H1 (cell line): ENCODE measurements at regions not wholly inside any gene's neighbourhood (a gene's known extent, or its start where the extent isn't known, plus 50 kb on each side); places are given as distances from the start of the nearest gene placed in this dataset.

Experiments used
- CTCF ChIA-PET: fragments of 300-600 bp; sonication (Branson Sonifier 250); formaldehyde crosslinking; loops from one replicate; lab custom pipeline; 2021; ENCODE audit not compliant: partially characterized antibody; lab: Charles Lee
- POLR2A ChIA-PET: fragments of 300-600 bp; sonication (Branson Sonifier 250); formaldehyde crosslinking; loops from one replicate; lab custom pipeline; 2021; ENCODE audit warnings: inconsistent platforms; ENCODE audit not compliant: partially characterized antibody; lab: Charles Lee
- DNase-seq, 2 experiments: peaks; one replicate each; pipeline versions ENCODE4 v3.0.0 to v3.0.0-alpha.2; 2010 to 2022; ENCODE audit warnings: low spot score in 2 of 2, low read depth in 1 of 2, mixed read lengths in 1 of 2
- FAIRE-seq: peaks from 2 replicates; lab custom pipeline; 2011; peaks lifted over from hg19 to GRCh38; lab: Jason Lieb, UNC
- H2AFZ ChIP-seq: 2 replicates; pipeline ENCODE4 v1.8.1; 2012; ENCODE audit warnings: low read length, inconsistent platforms
- H2AK5ac ChIP-seq: 2 replicates; pipeline ENCODE4 v1.6.1; 2013; ENCODE audit warnings: low read depth, low read length
- H2BK120ac ChIP-seq: replicated peaks from 2 replicates; pipeline ENCODE3; 2013; ENCODE audit warnings: low read depth, low read length, inconsistent platforms
- H2BK12ac ChIP-seq: 2 replicates; pipeline ENCODE4 v1.6.1; 2013; ENCODE audit warnings: low read depth, low read length
- H2BK15ac ChIP-seq: 2 replicates; pipeline ENCODE4 v1.6.1; 2013; ENCODE audit warnings: low read length
- H2BK20ac ChIP-seq: 2 replicates; pipeline ENCODE4 v1.6.1; 2013; ENCODE audit warnings: low read length
- H2BK5ac ChIP-seq: 2 replicates; pipeline ENCODE4 v1.6.1; 2013; ENCODE audit warnings: low read depth, low read length
- H3K14ac ChIP-seq: 2 replicates; pipeline ENCODE4 v1.6.1; 2013; ENCODE audit warnings: inconsistent platforms; ENCODE audit not compliant: insufficient read length
- H3K18ac ChIP-seq: 2 replicates; pipeline ENCODE4 v1.6.1; 2013; ENCODE audit warnings: low read length; ENCODE audit errors: extremely low read depth
- H3K23ac ChIP-seq: 2 replicates; pipeline ENCODE4 v1.6.1; 2013; ENCODE audit warnings: inconsistent platforms; ENCODE audit not compliant: insufficient read length
- H3K23me2 ChIP-seq: 2 replicates; pipeline ENCODE4 v1.6.1; 2013; ENCODE audit warnings: low read depth, low read length
- H3K27ac ChIP-seq: 2 replicates; pipeline ENCODE4 v1.6.1; 2011; ENCODE audit warnings: low read depth, low read length, inconsistent platforms
- H3K27me3 ChIP-seq, 4 experiments: replicated peaks in 1 of 4; 1 replicate in 1 of 4; 2 replicates in 3 of 4; pipeline versions ENCODE4 v1.6.1 to v1.8.1; 2011 to 2013; ENCODE audit warnings: low read length in 3 of 4, mild to moderate bottlenecking in 3 of 4, inconsistent platforms in 2 of 4, mixed read lengths in 2 of 4, moderate library complexity in 1 of 4; ENCODE audit not compliant: control insufficient read depth in 3 of 4, insufficient read depth in 3 of 4; ENCODE audit errors: extremely low read depth in 1 of 4
- H3K36me3 ChIP-seq, 4 experiments: 2 replicates each; pipeline versions ENCODE4 v1.6.1 to v1.8.1; 2011 to 2013; ENCODE audit warnings: mild to moderate bottlenecking in 4 of 4, low read length in 3 of 4, moderate library complexity in 2 of 4, control low read depth in 1 of 4, inconsistent platforms in 1 of 4; ENCODE audit not compliant: insufficient read depth in 4 of 4, control insufficient read depth in 2 of 4
- H3K4ac ChIP-seq: replicated peaks from 2 replicates; pipeline ENCODE3; 2013; ENCODE audit warnings: low read length, low read depth, mixed read lengths, inconsistent platforms; ENCODE audit not compliant: insufficient read length
- H3K4me1 ChIP-seq, 4 experiments: replicated peaks in 1 of 4; 1 replicate in 1 of 4; 2 replicates in 3 of 4; pipeline versions ENCODE4 v1.6.1 to v1.8.1; 2011 to 2013; ENCODE audit warnings: low read length in 3 of 4, inconsistent platforms in 2 of 4, mixed read lengths in 1 of 4; ENCODE audit not compliant: insufficient read depth in 4 of 4, control insufficient read depth in 3 of 4
- H3K4me2 ChIP-seq, 2 experiments: 2 replicates each; pipeline versions ENCODE4 v1.6.1 to v1.8.1; 2011 to 2013; ENCODE audit warnings: low read depth in 2 of 2, low read length in 2 of 2, control low read depth in 1 of 2, inconsistent platforms in 1 of 2, mild to moderate bottlenecking in 1 of 2; ENCODE audit not compliant: insufficient read depth in 1 of 2
- H3K4me3 ChIP-seq, 4 experiments: fragments of 200-600, 300-600 bp in 1 of 4; sonication (generic), shearing (Covaris generic), sonication (Bioruptor Twin) in 1 of 4; 2 replicates each; pipeline versions ENCODE4 v1.5.1 to v1.8.1; 2011 to 2016; ENCODE audit warnings: low read length in 4 of 4, low read depth in 3 of 4, control low read depth in 2 of 4, inconsistent platforms in 2 of 4, mild to moderate bottlenecking in 2 of 4, mixed read lengths in 1 of 4, moderate library complexity in 1 of 4; ENCODE audit not compliant: insufficient read depth in 2 of 4; ENCODE audit errors: extremely low read depth in 1 of 4
- H3K56ac ChIP-seq: replicated peaks from 2 replicates; pipeline ENCODE3; 2013; ENCODE audit warnings: low read depth, mild to moderate bottlenecking, mixed read lengths, low read length, inconsistent platforms; ENCODE audit not compliant: insufficient read length
- H3K79me1 ChIP-seq: 2 replicates; pipeline ENCODE4 v1.6.1; 2013; ENCODE audit warnings: low read depth, low read length, control low read depth
- H3K79me2 ChIP-seq, 2 experiments: 2 replicates each; pipeline versions ENCODE4 v1.6.1 to v1.8.1; 2012 to 2013; ENCODE audit warnings: low read length in 2 of 2, mild to moderate bottlenecking in 2 of 2, inconsistent platforms in 1 of 2; ENCODE audit not compliant: insufficient read depth in 2 of 2, control insufficient read depth in 1 of 2
- H3K9ac ChIP-seq, 4 experiments: replicated peaks in 1 of 4; 1 replicate in 1 of 4; 2 replicates in 3 of 4; pipeline versions ENCODE4 v1.6.1 to v1.8.1; 2011 to 2013; ENCODE audit warnings: low read depth in 3 of 4, low read length in 3 of 4, control low read depth in 2 of 4, mild to moderate bottlenecking in 2 of 4, moderate library complexity in 2 of 4, inconsistent platforms in 1 of 4; ENCODE audit errors: extremely low read depth in 1 of 4
- H3K9me3 ChIP-seq, 2 experiments: 2 replicates each; pipeline versions ENCODE4 v1.6.1 to v1.8.1; 2012 to 2013; ENCODE audit warnings: mild to moderate bottlenecking in 2 of 2, moderate library complexity in 2 of 2, control low read depth in 1 of 2, inconsistent platforms in 1 of 2, low read depth in 1 of 2, low read length in 1 of 2, mixed read lengths in 1 of 2; ENCODE audit not compliant: insufficient read depth in 2 of 2
- H4K20me1 ChIP-seq, 2 experiments: replicated peaks in 1 of 2; 2 replicates each; pipeline versions ENCODE3 to v1.8.1; 2011 to 2013; ENCODE audit warnings: inconsistent platforms in 2 of 2, low read length in 2 of 2, mild to moderate bottlenecking in 1 of 2; ENCODE audit not compliant: insufficient read depth in 2 of 2, control insufficient read depth in 1 of 2
- H4K5ac ChIP-seq: 2 replicates; pipeline ENCODE4 v1.6.1; 2013; ENCODE audit warnings: low read length, low read depth, mixed read lengths, inconsistent platforms; ENCODE audit not compliant: insufficient read length
- H4K8ac ChIP-seq: 2 replicates; pipeline ENCODE4 v1.8.0; 2013; ENCODE audit warnings: mild to moderate bottlenecking, moderate library complexity, low read length, inconsistent platforms; ENCODE audit not compliant: insufficient read depth; ENCODE audit errors: extremely low read depth
- H4K91ac ChIP-seq: replicated peaks from 2 replicates; pipeline ENCODE3; 2013; ENCODE audit warnings: low read length, mixed read lengths, inconsistent platforms; ENCODE audit not compliant: insufficient read length
- ATF3 ChIP-seq: IDR thresholded peaks from 2 replicates; pipeline ENCODE4 v1.6.1; 2011; ENCODE audit warnings: low read depth, mild to moderate bottlenecking, low read length; ENCODE audit not compliant: insufficient read depth
- BACH1 ChIP-seq: IDR thresholded peaks from 2 replicates; pipeline ENCODE4 v1.6.1; 2012; ENCODE audit warnings: low read length, improper control_type of control experiment
- BCL11A ChIP-seq, 2 experiments: IDR thresholded peaks; one replicate each; pipeline ENCODE4 v1.6.1; 2011; ENCODE audit warnings: low read depth in 2 of 2, low read length in 2 of 2, mild to moderate bottlenecking in 2 of 2
- CREB1 ChIP-seq: IDR thresholded peaks from 2 replicates; pipeline ENCODE4 v1.6.1; 2012; ENCODE audit warnings: inconsistent platforms
- EZH2 ChIP-seq: fragments of 200-600 bp; sonication (generic); IDR thresholded peaks from 2 replicates; pipeline ENCODE4 v1.7.1; 2012; ENCODE audit warnings: low read depth, mild to moderate bottlenecking, moderate library complexity, low read length, inconsistent platforms; ENCODE audit not compliant: severe bottlenecking
- FOSL1 ChIP-seq: IDR thresholded peaks from 2 replicates; pipeline ENCODE4 v1.6.1; 2011; ENCODE audit warnings: mild to moderate bottlenecking, low read depth, low read length, moderate library complexity; ENCODE audit not compliant: insufficient read depth
- GTF2F1 ChIP-seq: IDR thresholded peaks from 2 replicates; pipeline ENCODE4 v1.6.1; 2012; ENCODE audit warnings: low read depth, low read length, improper control_type of control experiment, borderline replicate concordance
- HDAC6 ChIP-seq: IDR thresholded peaks from one replicate; pipeline ENCODE4 v1.7.1; 2012; ENCODE audit warnings: low read depth, mild to moderate bottlenecking, inconsistent platforms, low read length, moderate library complexity
- JUN ChIP-seq: IDR thresholded peaks from 2 replicates; pipeline ENCODE4 v1.6.1; 2011; ENCODE audit warnings: low read depth, mild to moderate bottlenecking, improper control_type of control experiment, low read length
- SIX5 ChIP-seq: IDR thresholded peaks from 2 replicates; pipeline ENCODE4 v1.6.1; 2011; ENCODE audit warnings: mild to moderate bottlenecking, low read depth, low read length
- SP2 ChIP-seq: IDR thresholded peaks from 2 replicates; pipeline ENCODE4 v1.6.1; 2012; ENCODE audit warnings: mild to moderate bottlenecking, low read length, inconsistent platforms
- TAF7 ChIP-seq: optimal IDR thresholded peaks from 2 replicates; pipeline ENCODE3; 2011; ENCODE audit warnings: low read depth, mild to moderate bottlenecking, inconsistent platforms, low read length, moderate library complexity, borderline replicate concordance
- WGBS, 2 experiments: shearing (Covaris generic) in 1 of 2; methylation state at CpG; one replicate each; pipeline versions ENCODE4 v1.1.6 to v1.1.7; 2013 to 2015; ENCODE audit warnings: low lambda C conversion rate in 2 of 2, mixed read lengths in 2 of 2, inconsistent platforms in 1 of 2, low coverage in 1 of 2, missing lambda C conversion rate in 1 of 2; ENCODE audit not compliant: insufficient replicate concordance in 2 of 2, insufficient coverage in 1 of 2, insufficient read length in 1 of 2; ENCODE audit errors: extremely low coverage in 1 of 2, missing lambda C conversion rate in 1 of 2; 5-methylcytosine and 5-hydroxymethylcytosine counted together

GRCh38 chr2:226378753-226379705 is 420.6 kb downstream of the IRS1 start:
- WGBS, 2 experiments: 96% methylated on average over 2 of the region's 2 CpGs; no CpG with 5 or more reads in 1 of the 2 experiments
- no peak overlapping the region for H3K27ac ChIP-seq
- TF ChIP-seq JUN: no peak
- no peak for TF ChIP-seq GTF2F1
- TF ChIP-seq FOSL1: no peak
- no peak for TF ChIP-seq SP2
- TF ChIP-seq SIX5: no peak
- no peak for TF ChIP-seq CREB1
- no peak for TF ChIP-seq EZH2
- TF ChIP-seq ATF3: no peak
- TF ChIP-seq TAF7: no peak
- no peak for TF ChIP-seq HDAC6
- TF ChIP-seq BCL11A (IDR thresholded peaks at IDR 0.05; ENCODE audit: low read depth in 2 of 2, low read length in 2 of 2): no peak
- no peak for TF ChIP-seq BACH1

More at GRCh38 chr2:226378753-226379705, 420.6 kb downstream of the IRS1 start:
- no peak overlapping the region for H3K56ac ChIP-seq
- no peak overlapping the region for H2BK5ac ChIP-seq
- H2BK20ac ChIP-seq: no peak overlapping the region
- no peaks in the 10 kb centered on the region for H3K79me1 ChIP-seq
- no peak overlapping the region for H2AFZ ChIP-seq
- no peak overlapping the region for H4K5ac ChIP-seq
- no peak overlapping the region for H2BK12ac ChIP-seq
- no peaks in the 10 kb centered on the region for H4K20me1 ChIP-seq
- no peaks in the 10 kb centered on the region for H3K23me2 ChIP-seq
- no peak overlapping the region for H2AK5ac ChIP-seq
- no peak overlapping the region for H3K14ac ChIP-seq
- H3K4me3 ChIP-seq: no peak overlapping the region
- no peak overlapping the region for H3K18ac ChIP-seq
- no peak for DNase-seq
- H2BK15ac ChIP-seq: no peak overlapping the region
- H3K9ac ChIP-seq: no peak overlapping the region
- FAIRE-seq: no peak
- CTCF ChIA-PET: interaction anchor here (1.6 kb wide), 1 partner anchor 696 kb away, joined by 5 read pairs; no protein-coding TSS in a partner anchor
- no peaks in the 10 kb centered on the region for H3K36me3 ChIP-seq
- no peak overlapping the region for H3K23ac ChIP-seq
- H4K8ac ChIP-seq: no peak overlapping the region
- H3K79me2 ChIP-seq: no peaks in the 10 kb centered on the region
- H3K4ac ChIP-seq: no peak overlapping the region
- no peak overlapping the region for H2BK120ac ChIP-seq
- no peak overlapping the region for H3K4me2 ChIP-seq
- H3K9me3 ChIP-seq: no peaks in the 10 kb centered on the region
- no peaks in the 10 kb centered on the region for H3K27me3 ChIP-seq
- no peak overlapping the region for H4K91ac ChIP-seq
- POLR2A ChIA-PET: no interaction called here
- no peaks in the 10 kb centered on the region for H3K4me1 ChIP-seq
